Heart right ventricle (tissue), 16 donors: ENCODE measurements at regions not wholly inside any gene's neighbourhood (a gene's known extent, or its start where the extent isn't known, plus 50 kb on each side); places are given as distances from the start of the nearest gene placed in this dataset.

Experiments
- ATAC-seq, 8 donors: fragments of 200-7000 bp; cut with Tn5 transposase; one replicate each; pipeline ENCODE4 v1.9.1; 2020; ENCODE audit warnings: mild to moderate bottlenecking in 8 of 8, moderate library complexity in 8 of 8, moderate number of reproducible peaks in 1 of 8
- DNase-seq, 2 donors: peaks; one replicate each; pipeline ENCODE4 v3.0.0-alpha.2; 2020
- H3K27ac ChIP-seq, 10 donors: fragments of 200-600 bp; sonication (generic) in 2 of 10; one replicate each; pipeline versions ENCODE4 v1.5.0 to v1.8.0; 2020 to 2022; ENCODE audit warnings: mild to moderate bottlenecking in 3 of 10
- H3K27me3 ChIP-seq, 7 donors: fragments of 200-600 bp; one replicate each; pipeline ENCODE4 v1.8.0; 2021 to 2022; ENCODE audit warnings: mild to moderate bottlenecking in 2 of 7
- H3K36me3 ChIP-seq, 9 donors: fragments of 200-600 bp; sonication (generic) in 1 of 9; one replicate each; pipeline versions ENCODE4 v1.5.0 to v1.8.0; 2020 to 2022; ENCODE audit warnings: mild to moderate bottlenecking in 2 of 9
- H3K4me1 ChIP-seq, 9 donors: fragments of 200-600 bp; sonication (generic) in 1 of 9; one replicate each; pipeline versions ENCODE4 v1.5.0 to v1.8.0; 2020 to 2022; ENCODE audit warnings: mild to moderate bottlenecking in 4 of 9
- H3K4me3 ChIP-seq, 10 donors: fragments of 200-600 bp; sonication (generic) in 2 of 10; one replicate each; pipeline versions ENCODE4 v1.5.0 to v1.8.0; 2020 to 2022; ENCODE audit warnings: mild to moderate bottlenecking in 7 of 10, moderate library complexity in 2 of 10
- H3K9me3 ChIP-seq, 11 donors: fragments of 200-600 bp in 10 of 11; sonication (generic) in 2 of 11; one replicate each; pipeline versions ENCODE4 v1.5.0 to v1.8.0; 2013 to 2022; ENCODE audit warnings: mild to moderate bottlenecking in 2 of 11, control low read depth in 1 of 11, moderate library complexity in 1 of 11
- WGBS, 2 donors: extraction: QIAGEN DNeasy Blood & Tissue Kit; methylation state at CpG; one replicate each; pipeline ENCODE4 v1.1.7; 2013; ENCODE audit warnings: inconsistent platforms in 1 of 2; 5-methylcytosine and 5-hydroxymethylcytosine counted together
- intact Hi-C, 10 donors: fragments of 100-400 bp; cut with DNase I; formaldehyde crosslinking; loops; one replicate each; pipeline versions ENCODE4 v1.11.1 to v1.14.2; 2022
- TF ChIP-seq, protein P1 (sequence below), 9 donors: fragments of 200-600 bp; sonication (generic) in 2 of 9; IDR thresholded peaks; one replicate each; pipeline versions ENCODE4 v1.5.0 to v1.8.0; 2021 to 2022; ENCODE audit warnings: antibody characterized with exemption in 9 of 9, mild to moderate bottlenecking in 5 of 9, moderate library complexity in 1 of 9
- donor health status: Arrhythmogenic right ventricular cardiomyopathy.
- donor health status: ischemic (EF 13 %, LVEDD 7.1; RV severe dilation, severe dysfunction).
- donor health status: healthy with polysubstance abuse.
- donor health status: DM: no; HTN: yes; CAD: no.
- donor health status: DM: no; HTN: no; CAD: no.
- donor health status: ischemic (EF 25% LVEDD 6.9; RV normal size, moderate dysfunction).
- donor health status: ischemic (EF 25% LVEDD 5.7; RV mildly dilated, moderate dysfunction).
- donor health status: healthy.
- donor health status: DM: yes; HTN: yes; CAD: no.
- donor health status: Ischemic cardiomyopathy.
- donor health status: ischemic (EF 35%, LVEDD 5.7; RV mildly dilated, moderate dysfunction).
- donor health status: nonischemic (EF 11% LVEDD 7.7; RV severe dilation, severe dysfunction).
- donor health status: DM: yes; HTN: yes; CAD: no.
- donor health status: PGD.
- donor health status: ischemic (EF 29% LVEDD 5.4; RV normal size, mild dysfunction).
- donor health status: nonischemic (EF 23%, LVEDD 6.1; RV moderate dilation, normal function).

- no peak for DNase-seq
- ATAC-seq = no peak
- WGBS, 2 donors = 74 to 75% methylated on average over 7 of the region's 7 CpGs
- Histone ChIP-seq H3K36me3 (no peaks in the 10 kb centered on the region), H3K4me3 (no peak overlapping the region), H3K4me1 (peaks cover 0 to 10% (median 4%) of the 10 kb centered on the region in 9 donors), H3K27me3 (peaks cover 0 to 50% (median 27%) of the 10 kb centered on the region in 7 donors), H3K9me3 (no peaks in the 10 kb centered on the region), H3K27ac (no peak overlapping the region)
- intact Hi-C loops = loop anchor here in 7 of 10 donors (5.0 to 10.0 kb wide), 5 partner anchors 62 to 750 kb away; no protein-coding TSS in a partner anchor
- TF ChIP-seq, protein P1, sequence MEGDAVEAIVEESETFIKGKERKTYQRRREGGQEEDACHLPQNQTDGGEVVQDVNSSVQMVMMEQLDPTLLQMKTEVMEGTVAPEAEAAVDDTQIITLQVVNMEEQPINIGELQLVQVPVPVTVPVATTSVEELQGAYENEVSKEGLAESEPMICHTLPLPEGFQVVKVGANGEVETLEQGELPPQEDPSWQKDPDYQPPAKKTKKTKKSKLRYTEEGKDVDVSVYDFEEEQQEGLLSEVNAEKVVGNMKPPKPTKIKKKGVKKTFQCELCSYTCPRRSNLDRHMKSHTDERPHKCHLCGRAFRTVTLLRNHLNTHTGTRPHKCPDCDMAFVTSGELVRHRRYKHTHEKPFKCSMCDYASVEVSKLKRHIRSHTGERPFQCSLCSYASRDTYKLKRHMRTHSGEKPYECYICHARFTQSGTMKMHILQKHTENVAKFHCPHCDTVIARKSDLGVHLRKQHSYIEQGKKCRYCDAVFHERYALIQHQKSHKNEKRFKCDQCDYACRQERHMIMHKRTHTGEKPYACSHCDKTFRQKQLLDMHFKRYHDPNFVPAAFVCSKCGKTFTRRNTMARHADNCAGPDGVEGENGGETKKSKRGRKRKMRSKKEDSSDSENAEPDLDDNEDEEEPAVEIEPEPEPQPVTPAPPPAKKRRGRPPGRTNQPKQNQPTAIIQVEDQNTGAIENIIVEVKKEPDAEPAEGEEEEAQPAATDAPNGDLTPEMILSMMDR (IDR thresholded peaks at IDR 0.05) = no peak
Observed at GRCh38 chr14:94685166-94685581, 73.0 kb downstream of the SERPINA3 start.

GRCh38 chr14:94682736-94683135 is 70.5 kb downstream of the SERPINA3 start:
- DNase-seq (no peak), ATAC-seq (no peak)
- H3K27ac ChIP-seq = no peak overlapping the region
- H3K4me1 ChIP-seq = no peaks in the 10 kb centered on the region
- no peaks in the 10 kb centered on the region for H3K36me3 ChIP-seq
- intact Hi-C loops = loop anchor here in 4 of 10 donors (10.0 kb wide), 2 partner anchors 412 to 752 kb away; no protein-coding TSS in a partner anchor
- H3K9me3 ChIP-seq = no peaks in the 10 kb centered on the region
- TF ChIP-seq, protein P1 (IDR thresholded peaks at IDR 0.05) = no peak
- 88 to 89% methylated on average over 5 of the region's 5 CpGs for WGBS, 2 donors
- peaks cover 0 to 55% (median 38%) of the 10 kb centered on the region in 7 donors for H3K27me3 ChIP-seq
- H3K4me3 ChIP-seq = no peak overlapping the region

GRCh38 chr14:94682061-94682516 is 69.9 kb downstream of the SERPINA3 start:
- TF ChIP-seq, protein P1 (IDR thresholded peaks at IDR 0.05) = no peak
- no peak overlapping the region for H3K27ac ChIP-seq
- no peaks in the 10 kb centered on the region for H3K9me3 ChIP-seq
- no peaks in the 10 kb centered on the region for H3K4me1 ChIP-seq
- 44 to 54% methylated on average over 14 of the region's 14 CpGs for WGBS, 2 donors
- H3K4me3 ChIP-seq = no peak overlapping the region
- ATAC-seq = no peak
- DNase-seq = no peak
- H3K27me3 ChIP-seq = peaks cover 0 to 61% (median 38%) of the 10 kb centered on the region in 7 donors
- intact Hi-C loops = loop anchor here in 4 of 10 donors (10.0 kb wide), 2 partner anchors 413 to 753 kb away; no protein-coding TSS in a partner anchor
- H3K36me3 ChIP-seq = no peaks in the 10 kb centered on the region

DNA sequence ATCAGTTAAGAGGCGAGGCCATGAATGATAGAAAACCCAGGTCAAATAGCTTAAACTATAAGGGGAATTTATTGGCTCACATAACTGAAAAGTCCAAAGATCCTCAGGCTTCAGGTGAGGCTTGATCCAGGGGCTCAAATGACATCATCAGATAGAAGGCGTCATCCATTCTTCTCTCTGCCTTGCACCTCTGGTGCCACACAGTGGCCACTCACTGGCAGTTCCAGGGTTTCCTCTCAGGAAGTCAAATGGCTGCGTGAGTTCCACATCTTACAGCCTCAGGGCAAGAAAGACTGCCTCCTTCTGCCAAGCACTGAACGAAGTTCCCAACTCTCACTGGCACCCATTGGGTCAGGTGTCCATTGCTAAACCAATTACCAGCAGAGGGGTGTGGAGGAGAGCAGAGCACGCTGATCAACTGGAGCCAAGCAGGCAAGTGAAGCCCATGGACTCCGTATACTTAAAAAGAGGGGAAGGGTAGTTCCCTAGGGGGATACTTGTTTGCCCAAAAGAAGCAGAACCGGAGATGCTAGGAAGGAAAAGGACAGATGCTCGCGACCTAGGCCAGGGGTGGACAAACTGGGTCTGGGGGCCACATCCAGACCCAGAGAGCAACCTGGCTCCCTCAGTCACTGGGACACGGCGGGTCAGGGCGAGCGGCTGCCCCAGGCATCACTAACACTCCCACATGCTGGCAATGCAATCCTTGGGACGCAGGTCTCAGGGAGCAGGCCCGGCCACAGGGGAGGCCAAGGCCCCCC is 69.3 kb downstream of the SERPINA3 start:
- H3K27ac ChIP-seq = no peak overlapping the region
- intact Hi-C loops = loop anchor here in 4 of 10 donors (10.0 kb wide), 2 partner anchors 413 to 753 kb away; no protein-coding TSS in a partner anchor
- no peaks in the 10 kb centered on the region for H3K9me3 ChIP-seq
- H3K36me3 ChIP-seq = no peaks in the 10 kb centered on the region
- H3K4me3 ChIP-seq = no peak overlapping the region
- H3K4me1 ChIP-seq = no peaks in the 10 kb centered on the region
- 67 to 76% methylated on average over 15 of the region's 15 CpGs for WGBS, 2 donors
- ATAC-seq (peak in 2 of 8 donors; percentile 19 to 37), DNase-seq (no peak)
- H3K27me3 ChIP-seq = peaks cover 0 to 65% (median 40%) of the 10 kb centered on the region in 7 donors
- TF ChIP-seq, protein P1 (IDR thresholded peaks at IDR 0.05) = peak in 7 of 9 donors; percentile 13 to 52 (median 25)
